Kidney (tissue), 13 donors: ENCODE measurements at regions not wholly inside any gene's neighbourhood (a gene's known extent, or its start where the extent isn't known, plus 50 kb on each side); places are given as distances from the start of the nearest gene placed in this dataset.

Source experiments
- DNase-seq, 5 donors: peaks; one replicate each; pipeline ENCODE4 v3.0.0-alpha.2; 2013 to 2020
- FAIRE-seq: peaks from 2 replicates; lab custom pipeline; 2012; peaks lifted over from hg19 to GRCh38; lab: Jason Lieb, UNC
- H3K27ac ChIP-seq, 2 donors: one replicate each; pipeline ENCODE4 v1.7.0; 2013; ENCODE audit warnings: low read depth in 2 of 2, low read length in 2 of 2, inconsistent platforms in 1 of 2
- H3K27me3 ChIP-seq: one replicate; pipeline ENCODE4 v1.7.1; 2013; ENCODE audit warnings: low read length, inconsistent platforms; ENCODE audit not compliant: control insufficient read depth, insufficient read depth
- H3K36me3 ChIP-seq, 3 donors: one replicate each; pipeline versions ENCODE4 v1.7.0 to v1.7.1; 2013; ENCODE audit warnings: low read length in 3 of 3, control low read depth in 1 of 3, inconsistent platforms in 1 of 3; ENCODE audit not compliant: insufficient read depth in 3 of 3, control insufficient read depth in 2 of 3
- H3K4me1 ChIP-seq, 3 donors: one replicate each; pipeline versions ENCODE4 v1.7.0 to v1.7.1; 2013; ENCODE audit warnings: low read length in 3 of 3, inconsistent platforms in 1 of 3, low read depth in 1 of 3; ENCODE audit not compliant: control insufficient read depth in 2 of 3, insufficient read depth in 2 of 3
- H3K4me3 ChIP-seq, 3 donors: one replicate each; pipeline versions ENCODE4 v1.7.0 to v1.8.1; 2013; ENCODE audit warnings: low read length in 3 of 3, control low read depth in 1 of 3, inconsistent platforms in 1 of 3
- H3K9ac ChIP-seq, 3 donors: one replicate each; pipeline versions ENCODE4 v1.7.0 to v1.7.1; 2013; ENCODE audit warnings: low read length in 3 of 3, control low read depth in 1 of 3, inconsistent platforms in 1 of 3
- H3K9me3 ChIP-seq, 3 donors: one replicate each; pipeline versions ENCODE4 v1.7.0 to v1.7.1; 2013; ENCODE audit warnings: low read length in 3 of 3, control low read depth in 1 of 3, inconsistent platforms in 1 of 3; ENCODE audit not compliant: control insufficient read depth in 2 of 3, insufficient read depth in 1 of 3
- intact Hi-C: fragments of 100-400 bp; cut with DNase I; formaldehyde crosslinking; loops from one replicate; pipeline ENCODE4 v1.11.1; 2022
- TF ChIP-seq, protein P1 (sequence below): IDR thresholded peaks from 3 replicates; pipeline ENCODE4 v1.5.1; 2012; ENCODE audit warnings: mild to moderate bottlenecking, moderate library complexity, borderline replicate concordance; ENCODE audit not compliant: insufficient read depth; ENCODE audit errors: extremely low read depth
- donor health status: control.
- donor health status: control.
- donor health status: control.
- donor health status: control.
- donor health status: control.
- donor health status: DM: yes; HTN: yes; CAD: no.
- donor health status: Normal renal cell carcinoma (clear cell type).

- H3K27ac ChIP-seq = no peak overlapping the region
- no peaks in the 10 kb centered on the region for H3K4me1 ChIP-seq
- DNase-seq = no peak
- TF ChIP-seq, protein P1, sequence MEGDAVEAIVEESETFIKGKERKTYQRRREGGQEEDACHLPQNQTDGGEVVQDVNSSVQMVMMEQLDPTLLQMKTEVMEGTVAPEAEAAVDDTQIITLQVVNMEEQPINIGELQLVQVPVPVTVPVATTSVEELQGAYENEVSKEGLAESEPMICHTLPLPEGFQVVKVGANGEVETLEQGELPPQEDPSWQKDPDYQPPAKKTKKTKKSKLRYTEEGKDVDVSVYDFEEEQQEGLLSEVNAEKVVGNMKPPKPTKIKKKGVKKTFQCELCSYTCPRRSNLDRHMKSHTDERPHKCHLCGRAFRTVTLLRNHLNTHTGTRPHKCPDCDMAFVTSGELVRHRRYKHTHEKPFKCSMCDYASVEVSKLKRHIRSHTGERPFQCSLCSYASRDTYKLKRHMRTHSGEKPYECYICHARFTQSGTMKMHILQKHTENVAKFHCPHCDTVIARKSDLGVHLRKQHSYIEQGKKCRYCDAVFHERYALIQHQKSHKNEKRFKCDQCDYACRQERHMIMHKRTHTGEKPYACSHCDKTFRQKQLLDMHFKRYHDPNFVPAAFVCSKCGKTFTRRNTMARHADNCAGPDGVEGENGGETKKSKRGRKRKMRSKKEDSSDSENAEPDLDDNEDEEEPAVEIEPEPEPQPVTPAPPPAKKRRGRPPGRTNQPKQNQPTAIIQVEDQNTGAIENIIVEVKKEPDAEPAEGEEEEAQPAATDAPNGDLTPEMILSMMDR = no peak
- no peak overlapping the region for H3K4me3 ChIP-seq
- no peaks in the 10 kb centered on the region for H3K36me3 ChIP-seq
- H3K27me3 ChIP-seq = no peaks in the 10 kb centered on the region
- no peaks in the 10 kb centered on the region for H3K9me3 ChIP-seq
- intact Hi-C loops = no loop called here
- H3K9ac ChIP-seq = no peak overlapping the region
- FAIRE-seq = no peak
These were observed 489.4 kb downstream of the ZNF608 start for GRCh38 chr5:124257048-124257447.

DNA sequence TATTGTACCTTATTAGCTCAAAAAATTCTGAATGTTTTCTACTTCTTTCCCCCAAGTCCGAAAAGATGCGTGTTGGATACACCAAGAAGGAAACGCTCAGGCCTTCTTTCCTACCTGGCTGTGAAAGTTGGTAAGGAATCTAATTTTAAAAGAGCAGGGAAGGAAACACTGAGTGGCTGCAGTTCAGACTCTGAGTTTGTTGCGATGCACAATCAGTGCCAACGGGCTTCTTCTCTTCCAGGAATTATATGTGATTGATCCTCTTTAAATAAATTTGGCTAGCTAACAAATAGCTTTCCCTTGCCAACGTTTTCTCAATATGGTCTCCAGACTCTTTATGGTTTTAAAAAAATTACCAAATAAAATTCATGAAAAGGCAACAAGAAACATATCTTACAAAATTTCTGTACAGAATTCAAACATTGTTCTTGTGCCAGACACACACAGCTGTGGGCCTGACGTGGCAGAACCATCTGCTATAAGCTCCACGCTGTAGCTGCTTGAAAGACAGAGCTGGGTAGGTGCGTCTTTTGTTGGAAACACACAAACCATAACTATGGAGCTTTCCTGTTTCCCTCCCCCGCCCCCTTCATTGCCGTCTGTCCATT is 493.1 kb downstream of the ZNF608 start:
- Histone ChIP-seq H3K27ac (no peak overlapping the region), H3K4me3 (no peak overlapping the region), H3K27me3 (no peaks in the 10 kb centered on the region), H3K36me3 (no peaks in the 10 kb centered on the region), H3K9me3 (no peaks in the 10 kb centered on the region), H3K9ac (no peak overlapping the region), H3K4me1 (no peaks in the 10 kb centered on the region)
- TF ChIP-seq, protein P1 = no peak
- FAIRE-seq = no peak
- intact Hi-C loops = no loop called here
- no peak for DNase-seq

DNA sequence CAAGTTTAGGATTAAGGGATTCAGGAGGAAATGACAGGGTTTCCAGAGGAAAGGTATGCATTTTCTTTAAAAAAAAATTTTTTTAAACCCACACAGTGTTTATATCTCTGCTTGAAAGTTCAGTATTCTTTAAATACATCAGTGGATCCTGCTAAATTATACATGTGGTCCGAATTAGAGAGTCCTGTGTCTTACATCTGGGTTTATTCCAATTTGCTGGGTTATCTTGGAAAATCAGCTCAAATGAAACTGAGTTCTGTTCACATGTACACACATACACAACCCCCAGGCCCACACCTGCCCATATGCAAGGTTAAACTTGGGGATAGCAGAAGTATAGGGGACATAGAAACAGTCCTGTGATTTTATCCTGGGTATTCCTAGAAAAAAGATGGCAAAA is 493.7 kb downstream of the ZNF608 start:
- TF ChIP-seq, protein P1 = no peak
- intact Hi-C loops = no loop called here
- no peak for FAIRE-seq
- no peak for DNase-seq
- H3K36me3 ChIP-seq = no peaks in the 10 kb centered on the region
- H3K9ac ChIP-seq = no peak overlapping the region
- H3K27ac ChIP-seq = no peak overlapping the region
- no peaks in the 10 kb centered on the region for H3K9me3 ChIP-seq
- H3K4me3 ChIP-seq = no peak overlapping the region
- no peaks in the 10 kb centered on the region for H3K4me1 ChIP-seq
- no peaks in the 10 kb centered on the region for H3K27me3 ChIP-seq

DNA sequence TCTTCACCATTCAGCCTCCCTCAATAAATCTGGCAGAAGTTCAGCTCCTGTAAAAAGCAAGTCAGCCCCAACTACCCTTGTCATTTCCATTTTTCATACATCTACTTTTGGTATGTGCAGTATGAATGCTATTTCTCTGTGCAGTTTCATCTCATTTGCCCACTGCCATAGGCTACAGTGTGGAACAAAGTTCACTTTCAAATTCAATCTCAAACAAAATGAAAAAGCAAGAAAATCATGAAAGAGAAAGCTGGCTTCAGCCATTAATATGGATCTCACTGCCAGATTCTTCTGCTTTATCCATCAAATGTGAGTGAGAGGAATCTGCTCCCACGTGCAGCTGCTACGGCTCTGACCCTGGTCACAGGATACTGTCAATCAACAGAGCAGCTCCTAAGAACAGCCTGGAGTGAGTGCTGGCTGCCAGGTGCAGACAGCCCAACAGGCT is 494.2 kb downstream of the ZNF608 start:
- Histone ChIP-seq H3K4me1 (no peaks in the 10 kb centered on the region), H3K36me3 (no peaks in the 10 kb centered on the region), H3K27me3 (no peaks in the 10 kb centered on the region), H3K4me3 (no peak overlapping the region), H3K9me3 (no peaks in the 10 kb centered on the region), H3K9ac (no peak overlapping the region), H3K27ac (no peak overlapping the region)
- FAIRE-seq = no peak
- DNase-seq = peak in 3 of 5 donors; percentile 27 to 44 (median 38)
- TF ChIP-seq, protein P1 = no peak
- intact Hi-C loops = no loop called here
